ENCODE measurements at regions not wholly inside any gene's neighbourhood (a gene's known extent, or its start where the extent isn't known, plus 50 kb on each side); places are given as distances from the start of the nearest gene placed in this dataset.

GRCh38 chr4:188417181-188417580, 277.9 kb downstream of the TRIML1 start:
- H2AFZ ChIP-seq (ENCODE audit: low read depth, low read length): no peak overlapping the region
- no peaks in the 10 kb centered on the region for H3K27me3 ChIP-seq (ENCODE audit: control insufficient read depth in 1 of 2, insufficient read depth in 1 of 2, low read length in 2 of 2)
- H3K36me3 ChIP-seq (ENCODE audit: control insufficient read depth in 1 of 2, insufficient read depth in 2 of 2, low read depth in 1 of 2, low read length in 2 of 2): peaks cover 0 to 80% of the 10 kb centered on the region in 2 experiments
- no peak overlapping the region for H4K8ac ChIP-seq (ENCODE audit: low read length)
- H3K23ac ChIP-seq (ENCODE audit: low read length in 2 of 2): no peak overlapping the region
- no peak overlapping the region for H2AK5ac ChIP-seq (ENCODE audit: low read length, severe bottlenecking)
- no peak overlapping the region for H3K9ac ChIP-seq (ENCODE audit: low read length)
- no peak overlapping the region for H3K14ac ChIP-seq (ENCODE audit: low read length in 2 of 2)
- H3K4me3 ChIP-seq (ENCODE audit: insufficient read depth in 1 of 2, low read depth in 1 of 2, low read length in 2 of 2): no peak overlapping the region
- peaks cover under 1% of the 10 kb centered on the region for H3K9me3 ChIP-seq (ENCODE audit: control insufficient read depth, low read length)
- no peak for DNase-seq
- H3K4ac ChIP-seq (ENCODE audit: low read depth in 1 of 2, low read length in 2 of 2): no peak overlapping the region
- WGBS: 52% methylated on average over 3 of the region's 3 CpGs
- no peak overlapping the region for H3K27ac ChIP-seq (ENCODE audit: low read length, poor library complexity, severe bottlenecking)
- no peaks in the 10 kb centered on the region for H3K79me1 ChIP-seq (replicated peaks; ENCODE audit: low read length, poor library complexity, severe bottlenecking)
- H3K4me1 ChIP-seq (ENCODE audit: control insufficient read depth, insufficient read depth, low read depth, low read length): no peaks in the 10 kb centered on the region
- no peak overlapping the region for H2BK120ac ChIP-seq (ENCODE audit: low read depth, low read length)
- H4K91ac ChIP-seq (ENCODE audit: low read length): no peak overlapping the region
- no peak overlapping the region for H2BK5ac ChIP-seq (ENCODE audit: low read depth, low read length, poor library complexity, severe bottlenecking)
- no peak overlapping the region for H2BK15ac ChIP-seq (ENCODE audit: low read depth, poor library complexity, severe bottlenecking)
- no peak overlapping the region for H3K18ac ChIP-seq (ENCODE audit: low read depth in 1 of 2, low read length in 2 of 2)
- H2BK12ac ChIP-seq (ENCODE audit: low read length in 2 of 2): no peak overlapping the region
- no peak overlapping the region for H3K4me2 ChIP-seq (ENCODE audit: low read length, poor library complexity, severe bottlenecking)

- Histone ChIP-seq H4K91ac (ENCODE audit: low read length) (no peak overlapping the region), H3K27me3 (ENCODE audit: control insufficient read depth in 1 of 2, insufficient read depth in 1 of 2, low read length in 2 of 2) (no peaks in the 10 kb centered on the region), H2AK5ac (ENCODE audit: low read length, severe bottlenecking) (no peak overlapping the region), H2BK120ac (ENCODE audit: low read depth, low read length) (no peak overlapping the region), H3K4me3 (ENCODE audit: insufficient read depth in 1 of 2, low read depth in 1 of 2, low read length in 2 of 2) (no peak overlapping the region), H3K9ac (ENCODE audit: low read length) (no peak overlapping the region), H3K23ac (ENCODE audit: low read length in 2 of 2) (no peak overlapping the region), H3K27ac (ENCODE audit: low read length, poor library complexity, severe bottlenecking) (no peak overlapping the region), H4K8ac (ENCODE audit: low read length) (no peak overlapping the region), H3K36me3 (ENCODE audit: control insufficient read depth in 1 of 2, insufficient read depth in 2 of 2, low read depth in 1 of 2, low read length in 2 of 2) (peaks cover 0 to 58% of the 10 kb centered on the region in 2 experiments), H3K79me1 (replicated peaks; ENCODE audit: low read length, poor library complexity, severe bottlenecking) (no peaks in the 10 kb centered on the region), H3K14ac (ENCODE audit: low read length in 2 of 2) (no peak overlapping the region), H3K18ac (ENCODE audit: low read depth in 1 of 2, low read length in 2 of 2) (no peak overlapping the region), H3K4me2 (ENCODE audit: low read length, poor library complexity, severe bottlenecking) (no peak overlapping the region), H2BK12ac (ENCODE audit: low read length in 2 of 2) (no peak overlapping the region), H2BK15ac (ENCODE audit: low read depth, poor library complexity, severe bottlenecking) (no peak overlapping the region), H3K9me3 (ENCODE audit: control insufficient read depth, low read length) (no peaks in the 10 kb centered on the region), H3K4ac (ENCODE audit: low read depth in 1 of 2, low read length in 2 of 2) (no peak overlapping the region), H3K4me1 (ENCODE audit: control insufficient read depth, insufficient read depth, low read depth, low read length) (no peaks in the 10 kb centered on the region), H2AFZ (ENCODE audit: low read depth, low read length) (no peak overlapping the region), H2BK5ac (ENCODE audit: low read depth, low read length, poor library complexity, severe bottlenecking) (no peak overlapping the region)
- 58% methylated on average over 1 of the region's 4 CpGs for WGBS
- DNase-seq: no peak
Observed at GRCh38 chr4:188423039-188423438, 283.8 kb downstream of the TRIML1 start.

- H3K4me1 ChIP-seq (ENCODE audit: control insufficient read depth, insufficient read depth, low read depth, low read length): no peaks in the 10 kb centered on the region
- H3K4ac ChIP-seq (ENCODE audit: low read depth in 1 of 2, low read length in 2 of 2): no peak overlapping the region
- no peak overlapping the region for H2BK5ac ChIP-seq (ENCODE audit: low read depth, low read length, poor library complexity, severe bottlenecking)
- WGBS: 44% methylated on average over 6 of the region's 6 CpGs
- no peak overlapping the region for H3K14ac ChIP-seq (ENCODE audit: low read length in 2 of 2)
- no peak overlapping the region for H2BK15ac ChIP-seq (ENCODE audit: low read depth, poor library complexity, severe bottlenecking)
- H3K4me3 ChIP-seq (ENCODE audit: insufficient read depth in 1 of 2, low read depth in 1 of 2, low read length in 2 of 2): no peak overlapping the region
- H3K36me3 ChIP-seq (ENCODE audit: control insufficient read depth in 1 of 2, insufficient read depth in 2 of 2, low read depth in 1 of 2, low read length in 2 of 2): peaks cover 0 to 52% of the 10 kb centered on the region in 2 experiments
- no peak overlapping the region for H3K27ac ChIP-seq (ENCODE audit: low read length, poor library complexity, severe bottlenecking)
- no peak overlapping the region for H4K8ac ChIP-seq (ENCODE audit: low read length)
- H3K9me3 ChIP-seq (ENCODE audit: control insufficient read depth, low read length): no peaks in the 10 kb centered on the region
- no peak overlapping the region for H2BK120ac ChIP-seq (ENCODE audit: low read depth, low read length)
- no peak overlapping the region for H2AK5ac ChIP-seq (ENCODE audit: low read length, severe bottlenecking)
- no peak overlapping the region for H4K91ac ChIP-seq (ENCODE audit: low read length)
- no peak overlapping the region for H2AFZ ChIP-seq (ENCODE audit: low read depth, low read length)
- no peak overlapping the region for H2BK12ac ChIP-seq (ENCODE audit: low read length in 2 of 2)
- no peak overlapping the region for H3K9ac ChIP-seq (ENCODE audit: low read length)
- peak; percentile 70 for DNase-seq
- peak overlapping the region; percentile 66 for H3K4me2 ChIP-seq (ENCODE audit: low read length, poor library complexity, severe bottlenecking)
- no peak overlapping the region for H3K18ac ChIP-seq (ENCODE audit: low read depth in 1 of 2, low read length in 2 of 2)
- H3K27me3 ChIP-seq (ENCODE audit: control insufficient read depth in 1 of 2, insufficient read depth in 1 of 2, low read length in 2 of 2): no peaks in the 10 kb centered on the region
- no peaks in the 10 kb centered on the region for H3K79me1 ChIP-seq (replicated peaks; ENCODE audit: low read length, poor library complexity, severe bottlenecking)
- H3K23ac ChIP-seq (ENCODE audit: low read length in 2 of 2): no peak overlapping the region
Observed at GRCh38 chr4:188428935-188429334, 289.7 kb downstream of the TRIML1 start.

- no peak overlapping the region for H3K9ac ChIP-seq (ENCODE audit: low read length)
- no peak overlapping the region for H4K8ac ChIP-seq (ENCODE audit: low read length)
- H2BK5ac ChIP-seq (ENCODE audit: low read depth, low read length, poor library complexity, severe bottlenecking): no peak overlapping the region
- no peak overlapping the region for H2BK15ac ChIP-seq (ENCODE audit: low read depth, poor library complexity, severe bottlenecking)
- H2BK12ac ChIP-seq (ENCODE audit: low read length in 2 of 2): no peak overlapping the region
- no peaks in the 10 kb centered on the region for H3K4me1 ChIP-seq (ENCODE audit: control insufficient read depth, insufficient read depth, low read depth, low read length)
- H2AK5ac ChIP-seq (ENCODE audit: low read length, severe bottlenecking): no peak overlapping the region
- no peak overlapping the region for H3K14ac ChIP-seq (ENCODE audit: low read length in 2 of 2)
- 93% methylated on average over 3 of the region's 5 CpGs for WGBS
- H4K91ac ChIP-seq (ENCODE audit: low read length): no peak overlapping the region
- H3K27me3 ChIP-seq (ENCODE audit: control insufficient read depth in 1 of 2, insufficient read depth in 1 of 2, low read length in 2 of 2): no peaks in the 10 kb centered on the region
- H3K4me2 ChIP-seq (ENCODE audit: low read length, poor library complexity, severe bottlenecking): no peak overlapping the region
- no peak overlapping the region for H2BK120ac ChIP-seq (ENCODE audit: low read depth, low read length)
- no peak overlapping the region for H3K23ac ChIP-seq (ENCODE audit: low read length in 2 of 2)
- no peak for DNase-seq
- H2AFZ ChIP-seq (ENCODE audit: low read depth, low read length): no peak overlapping the region
- H3K9me3 ChIP-seq (ENCODE audit: control insufficient read depth, low read length): no peaks in the 10 kb centered on the region
- no peak overlapping the region for H3K18ac ChIP-seq (ENCODE audit: low read depth in 1 of 2, low read length in 2 of 2)
- H3K36me3 ChIP-seq (ENCODE audit: control insufficient read depth in 1 of 2, insufficient read depth in 2 of 2, low read depth in 1 of 2, low read length in 2 of 2): peaks cover 0 to 58% of the 10 kb centered on the region in 2 experiments
- no peak overlapping the region for H3K27ac ChIP-seq (ENCODE audit: low read length, poor library complexity, severe bottlenecking)
- H3K79me1 ChIP-seq (replicated peaks; ENCODE audit: low read length, poor library complexity, severe bottlenecking): no peaks in the 10 kb centered on the region
- H3K4me3 ChIP-seq (ENCODE audit: insufficient read depth in 1 of 2, low read depth in 1 of 2, low read length in 2 of 2): no peak overlapping the region
- H3K4ac ChIP-seq (ENCODE audit: low read depth in 1 of 2, low read length in 2 of 2): no peak overlapping the region
Observed at GRCh38 chr4:188429965-188430364, 290.7 kb downstream of the TRIML1 start.
